ENCODE measurements at regions not wholly inside any gene's neighbourhood (a gene's known extent, or its start where the extent isn't known, plus 50 kb on each side); places are given as distances from the start of the nearest gene placed in this dataset.

- DNase-seq (ENCODE audit: extremely low read depth, insufficient read length) = no peak
- no peak for TF ChIP-seq CTCF (IDR thresholded peaks at IDR 0.05; ENCODE audit: insufficient read depth, low read length, poor library complexity, severe bottlenecking)
- no peak overlapping the region for H3K4me3 ChIP-seq (replicated peaks; ENCODE audit: low read depth, low read length)
- no peaks in the 10 kb centered on the region for H3K36me3 ChIP-seq (ENCODE audit: control insufficient read depth, insufficient read depth, low read length)
- H3K27me3 ChIP-seq (replicated peaks; ENCODE audit: control insufficient read depth, insufficient read depth, low read length) = no peaks in the 10 kb centered on the region
These were observed 166.8 kb upstream of the MAGI2 start for GRCh38 chr7:79620291-79620690.

GRCh38 chr7:79619216-79619615 lies 165.7 kb upstream of the MAGI2 start:
- no peak for DNase-seq (ENCODE audit: extremely low read depth, insufficient read length)
- H3K36me3 ChIP-seq (ENCODE audit: control insufficient read depth, insufficient read depth, low read length) = no peaks in the 10 kb centered on the region
- H3K4me3 ChIP-seq (replicated peaks; ENCODE audit: low read depth, low read length) = no peak overlapping the region
- H3K27me3 ChIP-seq (replicated peaks; ENCODE audit: control insufficient read depth, insufficient read depth, low read length) = no peaks in the 10 kb centered on the region
- no peak for TF ChIP-seq CTCF (IDR thresholded peaks at IDR 0.05; ENCODE audit: insufficient read depth, low read length, poor library complexity, severe bottlenecking)

- no peak for DNase-seq (ENCODE audit: extremely low read depth, insufficient read length)
- no peak for TF ChIP-seq CTCF (IDR thresholded peaks at IDR 0.05; ENCODE audit: insufficient read depth, low read length, poor library complexity, severe bottlenecking)
- Histone ChIP-seq H3K4me3 (replicated peaks; ENCODE audit: low read depth, low read length) (no peak overlapping the region), H3K27me3 (replicated peaks; ENCODE audit: control insufficient read depth, insufficient read depth, low read length) (no peaks in the 10 kb centered on the region), H3K36me3 (ENCODE audit: control insufficient read depth, insufficient read depth, low read length) (no peaks in the 10 kb centered on the region)
These were observed 162.6 kb upstream of the MAGI2 start for GRCh38 chr7:79615871-79616640.

GRCh38 chr7:79615466-79615865 lies 162.0 kb upstream of the MAGI2 start:
- Histone ChIP-seq H3K4me3 (replicated peaks; ENCODE audit: low read depth, low read length) (no peak overlapping the region), H3K36me3 (ENCODE audit: control insufficient read depth, insufficient read depth, low read length) (no peaks in the 10 kb centered on the region), H3K27me3 (replicated peaks; ENCODE audit: control insufficient read depth, insufficient read depth, low read length) (no peaks in the 10 kb centered on the region)
- DNase-seq (ENCODE audit: extremely low read depth, insufficient read length) = no peak
- no peak for TF ChIP-seq CTCF (IDR thresholded peaks at IDR 0.05; ENCODE audit: insufficient read depth, low read length, poor library complexity, severe bottlenecking)

GRCh38 chr7:79612903-79613302 lies 159.4 kb upstream of the MAGI2 start:
- Histone ChIP-seq H3K27me3 (replicated peaks; ENCODE audit: control insufficient read depth, insufficient read depth, low read length) (no peaks in the 10 kb centered on the region), H3K36me3 (ENCODE audit: control insufficient read depth, insufficient read depth, low read length) (no peaks in the 10 kb centered on the region), H3K4me3 (replicated peaks; ENCODE audit: low read depth, low read length) (no peak overlapping the region)
- TF ChIP-seq CTCF (IDR thresholded peaks at IDR 0.05; ENCODE audit: insufficient read depth, low read length, poor library complexity, severe bottlenecking) = no peak
- DNase-seq (ENCODE audit: extremely low read depth, insufficient read length) = no peak

- no peak for DNase-seq (ENCODE audit: extremely low read depth, insufficient read length)
- TF ChIP-seq CTCF (IDR thresholded peaks at IDR 0.05; ENCODE audit: insufficient read depth, low read length, poor library complexity, severe bottlenecking) = no peak
- Histone ChIP-seq H3K4me3 (replicated peaks; ENCODE audit: low read depth, low read length) (no peak overlapping the region), H3K36me3 (ENCODE audit: control insufficient read depth, insufficient read depth, low read length) (no peaks in the 10 kb centered on the region), H3K27me3 (replicated peaks; ENCODE audit: control insufficient read depth, insufficient read depth, low read length) (no peaks in the 10 kb centered on the region)
These were observed 158.6 kb upstream of the MAGI2 start for GRCh38 chr7:79612022-79612421.

Measured in GM06990 (cell line).